ENCODE measurements at regions not wholly inside any gene's neighbourhood (a gene's known extent, or its start where the extent isn't known, plus 50 kb on each side); places are given as distances from the start of the nearest gene placed in this dataset.

DNA sequence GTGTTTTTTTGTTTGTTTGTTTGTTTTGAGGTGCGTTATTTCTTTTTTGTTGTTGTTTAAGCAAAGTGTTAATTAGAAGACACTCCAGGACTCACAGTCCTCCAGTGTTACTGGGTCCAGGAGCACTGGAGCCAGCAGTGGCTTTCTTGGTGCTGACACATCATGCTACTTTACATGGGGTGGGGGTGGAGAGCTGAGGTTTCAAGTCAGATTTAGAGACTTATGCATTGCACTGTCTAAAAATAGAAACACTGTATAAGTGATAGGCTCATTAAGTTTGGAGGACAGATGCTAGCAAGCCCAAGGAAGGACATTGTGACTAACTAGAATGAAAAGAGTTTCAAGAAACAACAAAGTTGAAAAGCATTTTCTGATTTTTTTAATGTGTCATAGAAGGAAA is 2209.2 kb downstream of the MAT2B start:
- intact Hi-C loops (cut with micrococcal nuclease) = no loop called here

GRCh38 chr5:165720901-165721300 is 2215.5 kb downstream of the MAT2B start:
- no peak overlapping the region for H3K4me3 Mint-ChIP-seq
- H3K27me3 Mint-ChIP-seq (ENCODE audit: low read depth in 3 of 3) = no peaks in the 10 kb centered on the region
- TF ChIP-seq, protein P1, sequence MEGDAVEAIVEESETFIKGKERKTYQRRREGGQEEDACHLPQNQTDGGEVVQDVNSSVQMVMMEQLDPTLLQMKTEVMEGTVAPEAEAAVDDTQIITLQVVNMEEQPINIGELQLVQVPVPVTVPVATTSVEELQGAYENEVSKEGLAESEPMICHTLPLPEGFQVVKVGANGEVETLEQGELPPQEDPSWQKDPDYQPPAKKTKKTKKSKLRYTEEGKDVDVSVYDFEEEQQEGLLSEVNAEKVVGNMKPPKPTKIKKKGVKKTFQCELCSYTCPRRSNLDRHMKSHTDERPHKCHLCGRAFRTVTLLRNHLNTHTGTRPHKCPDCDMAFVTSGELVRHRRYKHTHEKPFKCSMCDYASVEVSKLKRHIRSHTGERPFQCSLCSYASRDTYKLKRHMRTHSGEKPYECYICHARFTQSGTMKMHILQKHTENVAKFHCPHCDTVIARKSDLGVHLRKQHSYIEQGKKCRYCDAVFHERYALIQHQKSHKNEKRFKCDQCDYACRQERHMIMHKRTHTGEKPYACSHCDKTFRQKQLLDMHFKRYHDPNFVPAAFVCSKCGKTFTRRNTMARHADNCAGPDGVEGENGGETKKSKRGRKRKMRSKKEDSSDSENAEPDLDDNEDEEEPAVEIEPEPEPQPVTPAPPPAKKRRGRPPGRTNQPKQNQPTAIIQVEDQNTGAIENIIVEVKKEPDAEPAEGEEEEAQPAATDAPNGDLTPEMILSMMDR (IDR thresholded peaks at IDR 0.05) = no peak
- peaks cover 2 to 11% (median 4%) of the 10 kb centered on the region in 7 donors for H3K9me3 Mint-ChIP-seq
- H3K27ac Mint-ChIP-seq = no peak overlapping the region
- no peaks in the 10 kb centered on the region for H3K36me3 ChIP-seq (replicated peaks in 1 of 2; ENCODE audit: control insufficient read depth in 1 of 2, insufficient read depth in 2 of 2, low read length in 2 of 2)
- no peak for DNase-seq
- H3K27me3 ChIP-seq (ENCODE audit: control insufficient read depth in 2 of 2, insufficient read depth in 2 of 2, low read length in 2 of 2) = no peaks in the 10 kb centered on the region
- H3K4me3 ChIP-seq (replicated peaks in 1 of 3; ENCODE audit: low read depth in 2 of 3, low read length in 3 of 3) = no peak overlapping the region
- no peaks in the 10 kb centered on the region for H3K36me3 Mint-ChIP-seq
- 100% methylated on average over 1 of the region's 3 CpGs for WGBS (ENCODE audit: insufficient coverage)
- no peak overlapping the region for H3K9ac ChIP-seq (ENCODE audit: insufficient read depth, low read length, poor library complexity, severe bottlenecking)
- intact Hi-C loops (cut with micrococcal nuclease) = no loop called here
- H3K4me1 ChIP-seq (ENCODE audit: control insufficient read depth in 1 of 2, insufficient read depth in 2 of 2, low read length in 2 of 2) = no peaks in the 10 kb centered on the region
- peaks cover 7 to 8% of the 10 kb centered on the region in 2 donors for H3K9me3 ChIP-seq (replicated peaks in 1 of 2; ENCODE audit: control insufficient read depth in 1 of 2, insufficient read depth in 1 of 2, low read length in 2 of 2)
- H3K4me2 ChIP-seq (replicated peaks; ENCODE audit: extremely low read depth, low read length, poor library complexity, severe bottlenecking) = no peak overlapping the region
- no peaks in the 10 kb centered on the region for H3K79me2 ChIP-seq (ENCODE audit: insufficient read depth, low read length)
- no peak overlapping the region for H3K27ac ChIP-seq (ENCODE audit: low read depth in 1 of 2, low read length in 2 of 2)
- no peaks in the 10 kb centered on the region for H4K20me1 ChIP-seq (ENCODE audit: insufficient read depth, low read length)
- H2AFZ ChIP-seq (ENCODE audit: insufficient read depth, low read depth, low read length, poor library complexity, severe bottlenecking) = no peak overlapping the region
- no peaks in the 10 kb centered on the region for H3K4me1 Mint-ChIP-seq

More for the DNA sequence above, 2209.2 kb downstream of the MAT2B start:
- no peak overlapping the region for H3K4me3 Mint-ChIP-seq
- Histone ChIP-seq H3K9ac (ENCODE audit: insufficient read depth, low read length, poor library complexity, severe bottlenecking) (no peak overlapping the region), H3K4me2 (replicated peaks; ENCODE audit: extremely low read depth, low read length, poor library complexity, severe bottlenecking) (no peak overlapping the region), H3K79me2 (ENCODE audit: insufficient read depth, low read length) (no peaks in the 10 kb centered on the region), H4K20me1 (ENCODE audit: insufficient read depth, low read length) (no peaks in the 10 kb centered on the region), H2AFZ (ENCODE audit: insufficient read depth, low read depth, low read length, poor library complexity, severe bottlenecking) (no peak overlapping the region), H3K4me1 (ENCODE audit: control insufficient read depth in 1 of 2, insufficient read depth in 2 of 2, low read length in 2 of 2) (no peaks in the 10 kb centered on the region), H3K36me3 (replicated peaks in 1 of 2; ENCODE audit: control insufficient read depth in 1 of 2, insufficient read depth in 2 of 2, low read length in 2 of 2) (no peaks in the 10 kb centered on the region), H3K9me3 (replicated peaks in 1 of 2; ENCODE audit: control insufficient read depth in 1 of 2, insufficient read depth in 1 of 2, low read length in 2 of 2) (peaks cover 3 to 12% of the 10 kb centered on the region in 2 donors), H3K27me3 (ENCODE audit: control insufficient read depth in 2 of 2, insufficient read depth in 2 of 2, low read length in 2 of 2) (no peaks in the 10 kb centered on the region), H3K27ac (ENCODE audit: low read depth in 1 of 2, low read length in 2 of 2) (no peak overlapping the region), H3K4me3 (replicated peaks in 1 of 3; ENCODE audit: low read depth in 2 of 3, low read length in 3 of 3) (no peak overlapping the region)
- no peaks in the 10 kb centered on the region for H3K27me3 Mint-ChIP-seq (ENCODE audit: low read depth in 3 of 3)
- H3K9me3 Mint-ChIP-seq = peaks cover 0 to 6% (median 3%) of the 10 kb centered on the region in 7 donors
- H3K36me3 Mint-ChIP-seq = no peaks in the 10 kb centered on the region
- H3K4me1 Mint-ChIP-seq = no peaks in the 10 kb centered on the region
- TF ChIP-seq, protein P1 (IDR thresholded peaks at IDR 0.05) = no peak
- no CpG with 5 or more reads among the region's 1 CpG for WGBS (ENCODE audit: insufficient coverage)
- no peak overlapping the region for H3K27ac Mint-ChIP-seq
- no peak for DNase-seq

Measured in CD14-positive monocyte (primary cell).